HG02884 (cell line): ENCODE measurements at regions not wholly inside any gene's neighbourhood (a gene's known extent, or its start where the extent isn't known, plus 50 kb on each side); places are given as distances from the start of the nearest gene placed in this dataset.

Experiments
- ATAC-seq: cut with Tn5 transposase; IDR thresholded peaks from one replicate; pipeline ENCODE4 v1.9.1; 2021; ENCODE audit warnings: mild to moderate bottlenecking, moderate library complexity; ENCODE audit not compliant: unreplicated experiment

- ATAC-seq, result no peak
These were observed 52.5 kb upstream of the PRLR start for GRCh38 chr5:35282810-35283209.

- no peak for ATAC-seq
These were observed 51.3 kb upstream of the PRLR start for GRCh38 chr5:35281613-35282012.
